ENCODE measurements at regions not wholly inside any gene's neighbourhood (a gene's known extent, or its start where the extent isn't known, plus 50 kb on each side); places are given as distances from the start of the nearest gene placed in this dataset.
"Not testable (repeated sequence)": the region's sequence is repeated elsewhere in the genome, so short reads cannot be mapped to it uniquely, and the experiment has no call there.

DNA sequence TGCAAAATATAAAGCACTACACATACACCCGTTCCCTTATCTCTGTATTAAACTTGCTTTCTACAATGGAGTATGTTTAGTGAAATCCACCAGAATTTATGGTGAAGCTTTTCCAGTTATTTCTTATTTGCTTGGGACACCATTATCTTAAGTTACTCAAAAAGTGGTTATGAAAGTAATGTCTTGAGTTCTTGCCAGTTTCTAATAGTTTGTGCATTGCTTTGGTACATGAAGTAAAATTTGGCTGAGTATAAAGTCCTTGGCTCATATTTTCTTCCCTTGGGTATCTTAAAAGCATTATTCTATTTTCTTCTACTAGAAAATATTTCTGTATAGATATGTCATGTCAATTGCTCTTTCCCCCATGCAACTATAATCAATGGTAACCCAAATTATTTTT, 85.2 kb downstream of the POLR1F start:
- peak; percentile 30 for DNase-seq

GRCh38 chr7:19621740-19622139, 87.1 kb downstream of the POLR1F start:
- DNase-seq: no peak

DNA sequence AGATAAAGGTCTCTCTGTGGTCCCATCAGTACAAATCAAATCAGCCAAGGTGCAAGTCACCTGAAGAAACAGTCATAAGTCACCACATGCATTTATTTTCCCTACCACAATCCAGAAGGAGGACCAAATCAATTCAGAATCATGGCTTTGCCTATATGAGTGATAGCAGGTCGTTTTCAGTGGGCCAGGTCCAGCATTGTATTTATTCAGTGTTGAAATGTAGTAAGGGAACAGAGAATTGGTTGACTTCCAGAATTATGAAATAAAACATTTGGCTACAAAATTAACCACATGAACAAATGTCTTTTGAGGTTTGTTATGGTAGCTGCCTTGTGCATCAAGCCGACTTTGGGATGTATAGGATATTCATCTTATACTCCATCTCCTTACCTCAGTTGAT, 88.4 kb downstream of the POLR1F start:
- no peak for DNase-seq

- no peak for DNase-seq
Measured at GRCh38 chr7:19619122-19619521, 89.7 kb downstream of the POLR1F start.

DNA sequence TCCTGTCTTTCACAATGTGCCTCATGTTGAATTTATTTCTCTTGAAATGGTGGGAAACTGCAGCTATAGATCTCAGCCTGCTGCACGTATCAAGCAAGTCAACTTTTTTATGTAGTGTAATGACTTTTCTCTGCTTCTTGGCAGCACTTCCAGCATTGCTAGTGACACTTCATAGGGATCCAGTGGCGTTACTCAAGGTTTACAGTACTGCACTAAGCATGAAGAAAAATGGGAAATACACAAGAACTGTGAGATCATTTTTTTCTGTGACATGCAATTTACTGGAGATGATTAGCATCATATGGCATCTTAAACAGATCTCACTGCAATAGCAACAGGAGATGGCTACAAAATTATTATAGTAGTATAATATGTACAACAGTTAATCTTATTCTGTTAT, 90.9 kb downstream of the POLR1F start:
- peak; percentile 74 for DNase-seq

DNA sequence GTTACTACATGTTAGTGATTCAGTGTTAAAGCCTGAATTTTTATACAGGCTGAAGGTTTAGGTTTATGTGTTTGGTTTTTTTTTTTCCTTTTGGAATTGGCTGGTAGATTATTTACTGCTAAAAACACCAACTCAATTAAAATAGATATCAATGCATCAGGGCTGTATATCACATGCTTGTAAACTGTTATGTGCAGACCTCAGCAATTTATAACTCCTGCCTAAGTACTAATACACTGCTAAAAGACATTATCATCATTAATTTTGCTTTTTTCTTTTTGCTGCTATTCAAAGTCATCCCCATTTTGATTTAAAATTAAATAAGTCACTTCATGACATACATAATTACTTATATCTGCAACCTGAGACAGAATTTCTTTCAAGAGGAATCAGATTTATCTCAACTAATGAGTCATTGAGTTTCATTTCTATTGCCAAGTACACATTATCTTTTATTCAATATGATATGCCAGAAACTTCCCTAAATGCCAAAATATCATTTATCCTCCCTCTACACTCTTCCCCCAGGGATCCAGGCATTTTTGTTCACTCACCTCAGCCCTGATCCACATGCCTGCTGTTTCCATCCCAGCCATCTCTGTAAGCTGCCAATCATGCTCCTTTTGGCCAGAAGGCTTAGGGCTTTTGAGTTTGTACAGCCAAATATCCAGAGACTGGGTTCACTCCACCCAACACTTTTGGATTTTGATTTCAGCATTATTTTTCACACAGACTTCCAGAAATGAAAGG, 98.5 kb downstream of the POLR1F start:
- DNase-seq: peak; percentile 19

DNA sequence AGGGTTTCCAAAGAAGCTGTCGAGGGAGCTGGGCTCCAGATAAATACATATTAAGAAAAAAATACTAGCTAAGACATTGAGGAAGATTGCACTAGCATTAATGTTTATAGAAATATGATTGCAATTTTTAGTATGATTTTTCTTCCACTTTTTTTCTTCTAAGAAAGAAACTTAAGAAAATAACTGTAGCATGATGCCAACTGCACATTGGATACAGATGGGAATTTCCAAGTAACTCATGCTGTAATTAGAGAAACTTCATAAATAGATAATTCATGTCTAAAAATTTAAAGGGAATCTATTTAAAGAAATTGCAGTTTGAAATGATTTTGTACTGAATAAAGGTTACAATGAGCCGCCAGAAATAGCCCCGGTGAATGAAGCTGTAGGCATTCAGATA, 119.4 kb downstream of the POLR1F start:
- peak; percentile 26 for DNase-seq

DNA sequence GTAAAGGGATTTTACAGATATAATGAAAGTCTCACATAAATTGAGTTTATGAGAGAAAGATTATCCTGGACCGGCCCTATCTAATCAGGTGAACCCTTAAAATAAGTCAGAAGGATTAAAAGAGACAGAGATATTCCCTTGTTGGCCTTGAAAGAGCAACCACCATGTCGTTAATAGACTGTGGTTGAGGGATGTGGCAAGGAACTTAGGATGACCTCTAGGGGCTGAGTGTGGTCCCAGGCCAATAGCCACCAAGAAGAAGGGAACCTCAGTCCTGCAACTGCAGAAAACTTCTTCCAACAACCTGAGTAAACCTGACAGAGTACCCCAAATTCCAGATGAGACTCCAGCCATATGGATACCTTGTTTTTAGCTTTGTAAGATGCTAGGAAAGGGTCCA, 121.5 kb downstream of the POLR1F start:
- no peak for DNase-seq

- no peak for DNase-seq
Measured at GRCh38 chr7:19585761-19586160, 123.1 kb downstream of the POLR1F start.

DNA sequence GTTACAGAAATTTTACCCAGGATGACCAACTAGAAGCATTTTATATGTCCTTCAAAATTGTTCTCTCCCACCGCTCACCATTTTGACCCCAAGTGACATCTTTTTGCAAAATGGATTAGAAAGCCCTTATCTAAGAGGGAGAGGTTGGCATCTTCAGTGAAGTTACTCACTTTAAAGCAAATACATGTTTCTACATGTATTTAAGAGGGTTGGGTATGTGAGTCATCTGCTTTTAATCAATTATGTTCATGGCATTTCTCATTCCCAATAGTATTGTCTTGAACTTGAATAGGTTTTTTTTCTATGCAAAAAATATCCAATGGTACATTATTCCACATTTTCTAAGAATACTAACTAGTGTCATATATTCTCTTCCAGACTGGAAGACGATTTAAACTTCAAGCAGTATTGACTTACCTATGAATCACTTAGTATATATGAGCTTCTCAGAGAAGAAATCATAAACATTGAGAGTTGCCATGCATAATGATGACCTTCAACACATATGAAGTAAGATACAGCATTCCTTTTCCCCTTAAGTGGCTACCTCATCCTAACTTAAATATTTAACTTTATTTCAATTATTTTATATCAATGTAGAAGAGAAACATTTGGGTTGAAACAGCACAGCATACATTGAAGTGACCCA, 132.8 kb downstream of the POLR1F start:
- no peak for DNase-seq

- DNase-seq: no peak
Measured at GRCh38 chr7:19574131-19574530, 134.7 kb downstream of the POLR1F start.

GRCh38 chr7:19572566-19572965, 136.3 kb downstream of the POLR1F start:
- no peak for DNase-seq

DNA sequence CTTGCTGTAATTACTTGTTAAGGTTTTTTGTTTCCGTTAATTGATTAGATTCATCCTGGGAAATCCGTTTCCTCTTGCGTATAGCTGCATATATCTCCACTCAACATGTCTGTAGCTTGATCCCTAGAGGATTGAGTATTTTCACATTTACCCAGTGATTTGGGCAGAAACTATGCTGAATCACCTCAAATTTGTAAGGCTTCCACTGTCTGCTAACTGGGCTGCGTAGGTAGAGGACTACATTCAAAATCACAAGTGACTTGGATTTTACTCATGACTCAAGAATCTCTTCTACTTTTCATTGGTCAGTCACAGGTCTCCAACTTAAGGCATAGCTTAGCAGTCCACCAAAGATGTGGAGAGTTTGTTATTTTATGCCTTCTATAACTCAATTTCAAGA, 141.8 kb downstream of the POLR1F start:
- DNase-seq: no peak

GRCh38 chr7:19565602-19566001, 143.2 kb downstream of the POLR1F start:
- DNase-seq: no peak

GRCh38 chr7:19561121-19561805, 147.6 kb downstream of the POLR1F start:
- DNase-seq: no peak

DNA sequence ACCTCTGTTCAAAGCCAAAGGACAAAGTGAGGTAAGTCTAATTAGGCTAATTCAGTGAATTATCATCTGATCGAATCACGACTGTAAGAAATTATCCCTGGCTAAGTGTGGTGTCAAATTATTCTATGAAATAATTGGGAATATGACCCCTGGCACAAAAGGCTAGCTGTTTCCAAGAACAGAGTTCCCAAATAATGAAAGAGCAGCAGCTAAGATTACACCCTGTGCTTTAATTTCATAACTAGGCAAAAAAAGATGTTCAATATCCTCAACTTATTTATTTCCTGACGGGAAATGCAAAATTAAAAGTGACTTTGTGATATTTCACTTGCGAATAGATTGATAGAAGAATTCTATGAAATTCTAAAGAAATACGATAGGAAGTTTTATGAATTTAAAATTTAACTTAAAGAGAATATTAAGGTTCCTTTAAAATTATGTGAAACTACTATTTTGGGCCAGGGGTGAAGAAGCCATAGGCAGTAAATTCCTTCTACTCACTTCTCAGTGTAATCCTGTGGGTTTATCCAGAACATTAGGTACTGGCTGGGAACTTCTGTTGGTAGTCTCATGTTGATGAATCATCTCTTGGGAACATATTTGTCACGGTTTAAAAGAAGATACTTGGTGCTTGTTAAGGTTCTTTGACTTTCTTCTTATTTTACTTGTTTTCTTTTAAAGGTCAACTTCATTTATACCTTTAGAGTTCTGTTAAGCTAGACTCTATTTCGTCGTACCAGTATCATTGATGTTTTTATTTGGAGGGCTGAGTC, 148.5 kb downstream of the POLR1F start:
- DNase-seq: no peak

GRCh38 chr7:19558527-19558926, 150.3 kb downstream of the POLR1F start:
- DNase-seq: no peak

GRCh38 chr7:19557726-19558465, 150.9 kb downstream of the POLR1F start:
- no peak for DNase-seq

DNA sequence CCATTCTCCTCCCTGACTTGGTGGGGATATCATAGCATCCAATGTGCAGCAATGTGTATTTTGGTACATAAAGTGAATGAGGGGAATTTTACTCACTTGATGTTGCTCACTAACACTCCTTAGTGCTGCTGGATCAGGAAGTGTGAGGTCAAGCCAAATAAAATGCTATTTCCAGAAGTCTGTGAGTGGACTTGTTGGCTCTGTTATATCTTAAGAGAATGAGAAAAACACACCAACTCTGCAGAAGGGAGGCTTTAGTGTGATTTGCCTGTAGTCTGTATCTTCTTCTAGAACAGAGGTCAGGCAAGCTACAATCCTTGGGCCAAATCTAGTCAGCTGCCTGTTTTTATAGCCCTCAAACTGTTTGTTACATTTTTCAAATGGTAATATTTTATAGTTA, 154.3 kb downstream of the POLR1F start:
- DNase-seq: peak; percentile 24

GRCh38 chr7:19552576-19552975, 156.3 kb downstream of the POLR1F start:
- no peak for DNase-seq

- not testable (repeated sequence) for DNase-seq
Measured at GRCh38 chr7:19549246-19549645, 159.6 kb downstream of the POLR1F start.

DNA sequence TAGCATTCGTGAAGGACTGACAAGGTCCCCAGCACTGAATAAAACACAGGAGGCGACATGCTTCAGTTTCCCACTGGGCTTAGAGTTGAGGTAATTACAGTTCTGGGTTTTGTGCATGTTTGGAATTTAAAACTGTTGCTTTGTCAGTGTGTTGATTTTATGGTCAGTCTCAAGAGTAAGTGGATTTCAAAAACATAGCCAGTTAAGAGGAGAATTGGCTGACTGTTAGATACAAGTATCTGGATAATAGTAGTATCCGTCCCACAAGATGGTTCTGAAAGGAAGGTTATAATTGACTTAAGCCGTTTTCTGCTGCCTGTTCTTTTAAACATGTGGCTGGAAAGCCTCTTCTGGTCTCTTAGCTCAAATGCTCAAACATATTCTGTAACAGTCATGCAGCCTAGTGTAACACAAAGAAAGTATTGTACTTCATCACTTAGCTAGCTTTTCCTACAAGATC, 170.9 kb downstream of the POLR1F start:
- DNase-seq: peak; percentile 45
